ENCODE measurements at regions not wholly inside any gene's neighbourhood (a gene's known extent, or its start where the extent isn't known, plus 50 kb on each side); places are given as distances from the start of the nearest gene placed in this dataset.

DNA sequence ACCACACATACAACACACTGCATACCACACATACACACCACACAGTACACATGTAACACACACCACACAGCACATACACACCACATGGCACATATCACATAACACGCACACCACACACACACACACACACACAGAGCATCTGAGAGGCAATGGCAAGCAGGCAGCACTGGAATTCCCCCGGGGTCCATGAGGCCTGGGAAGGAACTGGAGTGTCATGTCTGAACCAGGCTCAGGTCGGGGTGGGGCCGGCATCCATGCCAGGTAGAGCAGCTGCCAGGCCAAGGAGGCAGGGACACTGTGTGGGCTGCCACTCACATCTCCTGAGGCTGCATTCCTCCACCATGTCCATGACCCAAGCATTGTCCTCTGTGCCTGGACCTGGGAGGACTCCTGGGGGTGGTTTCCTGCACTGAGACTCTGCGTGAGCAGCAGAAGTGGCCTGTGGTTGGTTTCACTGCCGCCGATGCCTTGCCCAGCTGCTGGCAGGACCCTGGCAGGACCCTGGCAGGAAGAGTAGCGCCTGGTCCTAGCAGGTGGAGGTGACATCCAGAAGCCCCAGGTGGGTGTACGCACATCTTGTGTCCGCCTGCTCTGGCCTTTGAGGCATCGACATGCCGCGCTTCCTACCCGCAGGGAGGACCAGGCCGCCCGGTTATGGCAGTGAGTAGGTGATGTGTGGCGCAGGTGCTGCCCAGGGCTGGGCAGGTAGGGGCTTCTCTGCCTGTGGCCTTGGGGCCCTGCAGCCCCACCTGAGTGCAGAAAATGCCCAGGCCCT, 1280.4 kb downstream of the TBC1D22A start:
- TF ChIP-seq POLR2A (IDR thresholded peaks at IDR 0.05; ENCODE audit: extremely low read depth, insufficient read length), result no peak
- TF ChIP-seq, protein P1, sequence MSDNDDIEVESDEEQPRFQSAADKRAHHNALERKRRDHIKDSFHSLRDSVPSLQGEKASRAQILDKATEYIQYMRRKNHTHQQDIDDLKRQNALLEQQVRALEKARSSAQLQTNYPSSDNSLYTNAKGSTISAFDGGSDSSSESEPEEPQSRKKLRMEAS (IDR thresholded peaks at IDR 0.05; ENCODE audit: low read depth, low read length), result no peak
- TF ChIP-seq MYC (IDR thresholded peaks at IDR 0.05; ENCODE audit: low read depth, low read length), result no peak
- TF ChIP-seq, protein P2, sequence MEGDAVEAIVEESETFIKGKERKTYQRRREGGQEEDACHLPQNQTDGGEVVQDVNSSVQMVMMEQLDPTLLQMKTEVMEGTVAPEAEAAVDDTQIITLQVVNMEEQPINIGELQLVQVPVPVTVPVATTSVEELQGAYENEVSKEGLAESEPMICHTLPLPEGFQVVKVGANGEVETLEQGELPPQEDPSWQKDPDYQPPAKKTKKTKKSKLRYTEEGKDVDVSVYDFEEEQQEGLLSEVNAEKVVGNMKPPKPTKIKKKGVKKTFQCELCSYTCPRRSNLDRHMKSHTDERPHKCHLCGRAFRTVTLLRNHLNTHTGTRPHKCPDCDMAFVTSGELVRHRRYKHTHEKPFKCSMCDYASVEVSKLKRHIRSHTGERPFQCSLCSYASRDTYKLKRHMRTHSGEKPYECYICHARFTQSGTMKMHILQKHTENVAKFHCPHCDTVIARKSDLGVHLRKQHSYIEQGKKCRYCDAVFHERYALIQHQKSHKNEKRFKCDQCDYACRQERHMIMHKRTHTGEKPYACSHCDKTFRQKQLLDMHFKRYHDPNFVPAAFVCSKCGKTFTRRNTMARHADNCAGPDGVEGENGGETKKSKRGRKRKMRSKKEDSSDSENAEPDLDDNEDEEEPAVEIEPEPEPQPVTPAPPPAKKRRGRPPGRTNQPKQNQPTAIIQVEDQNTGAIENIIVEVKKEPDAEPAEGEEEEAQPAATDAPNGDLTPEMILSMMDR (IDR thresholded peaks at IDR 0.05; ENCODE audit: low read depth, low read length), result no peak
- no peak overlapping the region for H3K4me3 ChIP-seq (ENCODE audit: low read depth, low read length)
- no peak for DNase-seq (ENCODE audit: low read depth)

DNA sequence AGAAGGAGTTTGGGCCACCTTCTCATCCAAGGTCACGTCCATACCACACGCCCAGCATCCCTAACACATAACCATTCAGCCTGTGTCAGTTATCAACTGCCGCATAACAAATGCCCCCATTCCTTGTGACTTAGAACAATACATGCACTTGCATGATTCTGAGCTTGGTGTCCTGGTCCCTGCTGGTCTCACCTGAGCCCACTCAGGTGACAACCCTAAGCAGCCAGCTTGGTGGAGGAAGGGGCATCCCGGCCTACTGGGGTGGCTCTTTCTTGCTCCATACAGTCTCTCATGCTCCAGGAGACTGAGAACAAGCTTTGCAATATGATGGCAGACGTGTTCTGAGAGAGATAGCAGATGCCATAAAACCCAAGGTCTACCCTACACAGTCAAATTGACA, 1276.9 kb downstream of the TBC1D22A start:
- TF ChIP-seq POLR2A (IDR thresholded peaks at IDR 0.05; ENCODE audit: extremely low read depth, insufficient read length), result no peak
- TF ChIP-seq, protein P2 (IDR thresholded peaks at IDR 0.05; ENCODE audit: low read depth, low read length), result no peak
- no peak for TF ChIP-seq MYC (IDR thresholded peaks at IDR 0.05; ENCODE audit: low read depth, low read length)
- TF ChIP-seq, protein P1 (IDR thresholded peaks at IDR 0.05; ENCODE audit: low read depth, low read length), result no peak
- DNase-seq (ENCODE audit: low read depth), result no peak
- no peak overlapping the region for H3K4me3 ChIP-seq (ENCODE audit: low read depth, low read length)

DNA sequence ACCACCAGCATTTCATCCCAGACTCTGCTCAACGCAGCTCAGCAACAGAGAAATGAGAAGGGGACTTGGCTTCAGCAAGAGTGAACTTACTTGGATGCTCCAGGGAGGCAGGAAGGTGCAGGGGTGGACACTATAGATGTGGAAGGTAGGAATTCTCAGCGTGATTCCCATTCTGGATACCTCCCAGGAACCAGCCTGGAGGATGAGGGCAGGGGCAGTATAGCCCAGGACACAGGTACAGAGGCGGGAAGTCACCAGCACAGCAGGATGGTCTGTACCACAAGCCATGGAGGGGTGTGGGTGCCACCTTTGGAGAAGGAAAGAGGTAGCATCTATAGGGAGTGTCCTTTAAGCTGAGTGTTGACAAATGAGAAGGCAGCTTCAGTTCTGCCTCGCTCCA, 1275.2 kb downstream of the TBC1D22A start:
- no peak for TF ChIP-seq MYC (IDR thresholded peaks at IDR 0.05; ENCODE audit: low read depth, low read length)
- DNase-seq (ENCODE audit: low read depth), result no peak
- no peak overlapping the region for H3K4me3 ChIP-seq (ENCODE audit: low read depth, low read length)

DNA sequence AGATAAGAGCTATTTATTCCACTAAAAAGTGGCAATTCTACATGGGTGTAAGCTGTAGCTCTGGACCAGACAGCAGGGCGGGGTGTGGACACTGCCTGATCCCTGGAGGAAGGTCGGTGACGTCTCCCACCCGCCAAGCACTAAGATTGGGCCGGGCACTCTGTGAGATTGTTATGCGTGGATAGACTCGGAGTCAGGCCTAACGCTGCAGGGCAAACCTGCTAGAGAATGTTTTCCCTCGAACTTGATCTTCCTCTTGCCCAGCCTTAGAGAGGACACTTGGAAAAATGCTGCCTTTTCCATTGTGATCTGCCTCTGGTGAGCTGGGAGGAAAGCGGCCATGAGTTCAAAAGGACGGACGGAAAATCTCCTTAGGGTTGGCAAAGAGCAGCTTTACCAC, 1273.4 kb downstream of the TBC1D22A start:
- no peak overlapping the region for H3K4me3 ChIP-seq (ENCODE audit: low read depth, low read length)
- no peak for DNase-seq (ENCODE audit: low read depth)
- TF ChIP-seq MYC (IDR thresholded peaks at IDR 0.05; ENCODE audit: low read depth, low read length), result no peak
- TF ChIP-seq POLR2A (IDR thresholded peaks at IDR 0.05; ENCODE audit: extremely low read depth, insufficient read length), result no peak
- TF ChIP-seq, protein P2 (IDR thresholded peaks at IDR 0.05; ENCODE audit: low read depth, low read length), result no peak
- TF ChIP-seq, protein P1 (IDR thresholded peaks at IDR 0.05; ENCODE audit: low read depth, low read length), result no peak

DNA sequence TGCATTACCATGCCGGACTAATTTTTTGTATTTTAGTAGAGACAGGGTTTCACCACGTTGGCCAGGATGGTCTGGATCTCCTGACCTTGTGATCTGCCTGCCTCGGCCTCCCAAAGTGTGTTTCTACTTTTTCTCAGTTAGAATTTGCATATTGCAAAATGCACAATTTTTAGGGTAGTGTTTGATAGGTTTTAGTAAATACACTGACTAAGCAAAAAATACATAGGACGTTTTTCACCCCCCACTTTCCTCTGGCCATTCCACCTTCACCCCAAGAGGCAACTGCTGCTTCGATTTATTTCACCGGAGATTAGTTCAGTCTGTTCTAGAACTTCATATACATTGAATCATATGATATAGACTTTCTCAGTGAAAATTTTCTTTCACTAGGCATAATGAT, 1269.1 kb downstream of the TBC1D22A start:
- TF ChIP-seq, protein P1 (IDR thresholded peaks at IDR 0.05; ENCODE audit: low read depth, low read length), result no peak
- TF ChIP-seq, protein P2 (IDR thresholded peaks at IDR 0.05; ENCODE audit: low read depth, low read length), result no peak
- no peak for TF ChIP-seq MYC (IDR thresholded peaks at IDR 0.05; ENCODE audit: low read depth, low read length)
- no peak for TF ChIP-seq POLR2A (IDR thresholded peaks at IDR 0.05; ENCODE audit: extremely low read depth, insufficient read length)
- DNase-seq (ENCODE audit: low read depth), result no peak
- no peak overlapping the region for H3K4me3 ChIP-seq (ENCODE audit: low read depth, low read length)

DNA sequence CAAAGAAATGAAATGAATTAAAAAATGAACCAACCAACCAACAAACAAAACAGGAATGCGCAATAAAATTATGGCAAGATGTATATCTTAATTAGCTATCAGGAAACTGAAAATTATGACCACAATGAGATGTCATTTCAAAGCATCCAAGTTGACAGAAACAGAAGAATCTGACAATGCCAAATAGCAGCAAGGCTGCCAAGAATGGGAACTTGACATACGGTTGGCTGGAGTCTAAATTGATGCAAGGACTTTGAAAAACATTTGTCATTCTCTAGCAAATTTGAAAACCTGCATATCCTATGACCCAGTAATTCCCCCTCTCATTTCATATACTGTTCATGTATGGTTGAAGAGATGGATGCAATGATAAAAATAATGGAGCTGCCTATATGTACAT, 1262.6 kb downstream of the TBC1D22A start:
- H3K4me3 ChIP-seq (ENCODE audit: low read depth, low read length), result no peak overlapping the region
- no peak for DNase-seq (ENCODE audit: low read depth)
- TF ChIP-seq, protein P1 (IDR thresholded peaks at IDR 0.05; ENCODE audit: low read depth, low read length), result no peak
- TF ChIP-seq MYC (IDR thresholded peaks at IDR 0.05; ENCODE audit: low read depth, low read length) (no peak), POLR2A (IDR thresholded peaks at IDR 0.05; ENCODE audit: extremely low read depth, insufficient read length) (no peak)
- TF ChIP-seq, protein P2 (IDR thresholded peaks at IDR 0.05; ENCODE audit: low read depth, low read length), result no peak

All from NB4 (cell line).